Liver (tissue), 8 donors: ENCODE measurements at regions not wholly inside any gene's neighbourhood (a gene's known extent, or its start where the extent isn't known, plus 50 kb on each side); places are given as distances from the start of the nearest gene placed in this dataset.
A peak's percentile ranks its signal among the peaks of the same experiment; 100 is the strongest.

Experiments
- DNase-seq: peaks from one replicate; pipeline ENCODE4 v3.0.0-alpha.2; 2017; ENCODE audit warnings: low spot score
- H3K27ac ChIP-seq, 2 donors: one replicate each; pipeline ENCODE4 v1.7.0; 2013; ENCODE audit warnings: inconsistent platforms in 2 of 2, low read length in 2 of 2, control low read depth in 1 of 2, low read depth in 1 of 2, mild to moderate bottlenecking in 1 of 2
- H3K27me3 ChIP-seq, 4 donors: one replicate each; pipeline versions ENCODE4 v1.6.1 to v1.7.0; 2013; ENCODE audit warnings: low read length in 3 of 4, inconsistent platforms in 1 of 4, mild to moderate bottlenecking in 1 of 4, moderate library complexity in 1 of 4; ENCODE audit not compliant: control insufficient read depth in 4 of 4, insufficient read depth in 4 of 4
- H3K36me3 ChIP-seq, 4 donors: one replicate each; pipeline versions ENCODE4 v1.6.1 to v1.7.0; 2013; ENCODE audit warnings: low read length in 3 of 4, mild to moderate bottlenecking in 3 of 4, low read depth in 1 of 4, moderate library complexity in 1 of 4; ENCODE audit not compliant: control insufficient read depth in 4 of 4, insufficient read depth in 3 of 4
- H3K4me1 ChIP-seq, 4 donors: one replicate each; pipeline versions ENCODE4 v1.6.1 to v1.7.0; 2013; ENCODE audit warnings: low read length in 3 of 4, mild to moderate bottlenecking in 3 of 4, moderate library complexity in 1 of 4; ENCODE audit not compliant: control insufficient read depth in 4 of 4, insufficient read depth in 4 of 4
- H3K4me3 ChIP-seq, 3 donors: one replicate each; pipeline versions ENCODE4 v1.6.1 to v1.7.0; 2013; ENCODE audit warnings: low read length in 3 of 3, control low read depth in 1 of 3, low read depth in 1 of 3, mild to moderate bottlenecking in 1 of 3
- H3K9ac ChIP-seq, 2 donors: one replicate each; pipeline ENCODE4 v1.7.0; 2013; ENCODE audit warnings: low read length in 2 of 2, mild to moderate bottlenecking in 2 of 2, moderate library complexity in 2 of 2, control low read depth in 1 of 2, low read depth in 1 of 2
- H3K9me3 ChIP-seq, 4 donors: one replicate each; pipeline versions ENCODE4 v1.6.1 to v1.7.0; 2013; ENCODE audit warnings: low read length in 3 of 4; ENCODE audit not compliant: control insufficient read depth in 4 of 4
- ATF3 ChIP-seq: IDR thresholded peaks from 2 replicates; pipeline ENCODE4 v1.6.1; 2016; ENCODE audit warnings: antibody characterized with exemption
- CTCF ChIP-seq: fragments of 150-350 bp; IDR thresholded peaks from 2 replicates; pipeline ENCODE4 v1.5.1; 2017; ENCODE audit warnings: improper control_type of control experiment, low read depth, low read length; ENCODE audit not compliant: missing input control
- GABPA ChIP-seq, 2 donors: IDR thresholded peaks in 1 of 2; conservative IDR thresholded peaks in 1 of 2; 2 replicates each; pipeline ENCODE4 v1.6.1; 2016; ENCODE audit warnings: antibody characterized with exemption in 2 of 2, mild to moderate bottlenecking in 1 of 2, moderate library complexity in 1 of 2
- JUND ChIP-seq, 2 donors: IDR thresholded peaks; 2 replicates each; pipeline ENCODE4 v1.6.1; 2016; ENCODE audit warnings: antibody characterized with exemption in 2 of 2
- MAX ChIP-seq: IDR thresholded peaks from 2 replicates; pipeline ENCODE4 v1.6.1; 2016; ENCODE audit warnings: antibody characterized with exemption
- RAD21 ChIP-seq, 2 donors: IDR thresholded peaks; 2 replicates each; pipeline ENCODE4 v1.6.1; 2016; ENCODE audit warnings: antibody characterized with exemption in 2 of 2, mild to moderate bottlenecking in 2 of 2
- SP1 ChIP-seq: IDR thresholded peaks from 2 replicates; pipeline ENCODE4 v1.6.1; 2018; ENCODE audit warnings: antibody characterized with exemption, mild to moderate bottlenecking
- TAF1 ChIP-seq: conservative IDR thresholded peaks from 2 replicates; pipeline ENCODE4 v1.6.1; 2016; ENCODE audit warnings: antibody characterized with exemption, mild to moderate bottlenecking
- YY1 ChIP-seq: IDR thresholded peaks from 2 replicates; pipeline ENCODE4 v1.6.1; 2016; ENCODE audit warnings: antibody characterized with exemption, mild to moderate bottlenecking
- ZBTB33 ChIP-seq: IDR thresholded peaks from 2 replicates; pipeline ENCODE4 v1.6.1; 2016; ENCODE audit warnings: antibody characterized with exemption
- WGBS: extraction: QIAGEN DNeasy Blood & Tissue Kit; methylation state at CpG from one replicate; pipeline ENCODE4 v1.1.7; 2013; 5-methylcytosine and 5-hydroxymethylcytosine counted together
- donor health status: healthy.
- donor health status: healthy.
- donor health status: healthy.
- donor health status: healthy.
- donor health status: healthy.

DNA sequence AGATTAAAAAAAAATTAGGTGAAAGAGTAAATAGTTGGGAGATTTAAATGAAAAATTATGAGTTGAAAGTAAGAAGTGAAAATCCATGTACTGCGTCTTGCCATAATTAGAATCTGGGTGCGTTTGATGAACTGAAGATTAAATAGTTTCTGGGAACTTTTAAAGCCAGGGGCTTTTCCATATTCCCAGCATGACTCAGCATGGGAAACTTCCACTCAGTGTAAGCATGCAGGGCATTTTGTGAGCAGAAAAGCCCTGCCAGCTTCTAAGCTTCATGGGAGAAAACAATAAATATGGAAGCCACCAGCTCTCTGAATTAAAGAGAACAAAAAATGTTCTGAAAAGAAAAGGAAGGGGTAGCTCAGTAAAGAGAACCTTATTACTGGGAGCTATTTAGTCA lies 62.0 kb upstream of the EDNRB start:
- TF ChIP-seq YY1 (no peak), JUND (IDR thresholded peaks at IDR 0.05) (peak in 1 of 2 donors; percentile 25), MAX (no peak), CTCF (no peak), RAD21 (IDR thresholded peaks at IDR 0.05) (no peak), TAF1 (no peak), ATF3 (no peak), SP1 (no peak)
- no peaks in the 10 kb centered on the region for H3K27me3 ChIP-seq
- no peak overlapping the region for H3K9ac ChIP-seq
- no peak overlapping the region for H3K27ac ChIP-seq
- no peak overlapping the region for H3K4me3 ChIP-seq
- no peak for DNase-seq
- H3K9me3 ChIP-seq: peaks cover 0 to 2% (median 0%) of the 10 kb centered on the region in 4 donors
- WGBS: 63% methylated on average over 2 of the region's 2 CpGs
- no peaks in the 10 kb centered on the region for H3K4me1 ChIP-seq
- H3K36me3 ChIP-seq: no peaks in the 10 kb centered on the region

GRCh38 chr13:77979721-77980385 lies 61.2 kb upstream of the EDNRB start:
- TF ChIP-seq MAX: no peak
- TF ChIP-seq ATF3: no peak
- TF ChIP-seq TAF1: no peak
- no peak for TF ChIP-seq ZBTB33
- TF ChIP-seq GABPA (IDR thresholded peaks at IDR 0.05 in 1 of 2, conservative IDR thresholded peaks at IDR 0.05 in 1 of 2): no peak
- WGBS: 74% methylated on average over 3 of the region's 3 CpGs
- Histone ChIP-seq H3K36me3 (no peaks in the 10 kb centered on the region), H3K27me3 (no peaks in the 10 kb centered on the region), H3K9me3 (peaks cover 0 to 2% (median 0%) of the 10 kb centered on the region in 4 donors), H3K4me1 (no peaks in the 10 kb centered on the region), H3K9ac (no peak overlapping the region), H3K4me3 (no peak overlapping the region), H3K27ac (no peak overlapping the region)
- DNase-seq: no peak
